K562 (cell line): ENCODE measurements at regions not wholly inside any gene's neighbourhood (a gene's known extent, or its start where the extent isn't known, plus 50 kb on each side); places are given as distances from the start of the nearest gene placed in this dataset.
A peak's percentile ranks its signal among the peaks of the same experiment; 100 is the strongest.

Experiments used
- ATAC-seq: fragments of 200-7000 bp; cut with Tn5 transposase; 3 replicates; pipeline ENCODE4 v1.9.1; 2020; ENCODE audit warnings: moderate library complexity
- BruUV-seq: library from RNA; stranded (reverse); fragments of 400-500 nt; replicated peaks from 2 replicates; lab custom pipeline; 2021; lab: Mats Ljungman, UMichigan
- CTCF ChIA-PET: fragments of 300-600 bp; formaldehyde crosslinking; extraction: SDS; loops from one replicate; lab custom pipeline; 2021; ENCODE audit warnings: low intra/inter-chr PET ratio; lab: Yijun Ruan, JAX
- POLR2A ChIA-PET: fragments of 300-600, 350-650 bp; sonication (Branson Sonifier 250); formaldehyde crosslinking; extraction: SDS; loops from one replicate; lab custom pipeline; 2021; ENCODE audit warnings: antibody characterized with exemption, inconsistent platforms; lab: Yijun Ruan, JAX
- DNase-seq, 4 experiments: peaks; one replicate each; pipeline versions ENCODE4 v3.0.0 to v3.0.0-alpha.2; 2011 to 2018; ENCODE audit warnings: low spot score in 3 of 4, mixed read lengths in 3 of 4; ENCODE audit errors: extremely low read depth in 1 of 4
- FAIRE-seq: peaks from 2 replicates; lab custom pipeline; 2011; peaks lifted over from hg19 to GRCh38; lab: Jason Lieb, UNC
- H2AFZ ChIP-seq: 2 replicates; pipeline ENCODE4 v1.6.0; 2011; ENCODE audit warnings: low read depth, low read length, control low read depth, inconsistent platforms
- H3K27ac ChIP-seq: fragments of 200-600 bp; 3 replicates; pipeline ENCODE4 v1.8.0; 2011; ENCODE audit warnings: low read depth, mild to moderate bottlenecking, control low read depth, inconsistent platforms, low read length, moderate library complexity, mixed read lengths; ENCODE audit errors: extremely low read depth
- H3K27me3 ChIP-seq, 2 experiments: fragments of 300-600 bp in 1 of 2; 2 replicates in 1 of 2; 3 replicates in 1 of 2; pipeline versions ENCODE4 v1.6.0 to v1.8.0; 2011; ENCODE audit warnings: inconsistent platforms in 2 of 2, low read length in 2 of 2, mild to moderate bottlenecking in 1 of 2, mixed read lengths in 1 of 2, moderate library complexity in 1 of 2; ENCODE audit not compliant: control insufficient read depth in 2 of 2, insufficient read depth in 2 of 2
- H3K36me3 ChIP-seq: fragments of 300-600 bp; 3 replicates; pipeline ENCODE4 v1.8.0; 2011; ENCODE audit warnings: mild to moderate bottlenecking, low read length, inconsistent platforms; ENCODE audit not compliant: control insufficient read depth, insufficient read depth
- H3K4me1 ChIP-seq, 2 experiments: fragments of 200-600 bp in 1 of 2; replicated peaks in 1 of 2; 2 replicates in 1 of 2; 3 replicates in 1 of 2; pipeline versions ENCODE4 v1.5.1 to v1.8.0; 2011; ENCODE audit warnings: inconsistent platforms in 2 of 2, low read length in 2 of 2, mild to moderate bottlenecking in 1 of 2, mixed read lengths in 1 of 2, moderate library complexity in 1 of 2; ENCODE audit not compliant: control insufficient read depth in 2 of 2, insufficient read depth in 2 of 2
- H3K4me2 ChIP-seq: 2 replicates; pipeline ENCODE4 v1.6.1; 2011; ENCODE audit warnings: low read length, control low read depth, inconsistent platforms, mixed read lengths; ENCODE audit not compliant: insufficient read depth
- H3K4me3 ChIP-seq: fragments of 200-600 bp; sonication (generic), shearing (Covaris generic); 2 replicates; pipeline ENCODE4 v1.5.1; 2016; ENCODE audit warnings: control low read depth, inconsistent platforms
- H3K79me2 ChIP-seq: fragments of 200-600 bp; 3 replicates; pipeline ENCODE4 v1.8.0; 2011; ENCODE audit warnings: low read length, inconsistent platforms; ENCODE audit not compliant: control insufficient read depth, insufficient read depth
- H3K9ac ChIP-seq, 2 experiments: 2 replicates each; pipeline versions ENCODE4 v1.6.0 to v1.6.1; 2011; ENCODE audit warnings: low read depth in 2 of 2, low read length in 2 of 2, control low read depth in 1 of 2, inconsistent platforms in 1 of 2, mild to moderate bottlenecking in 1 of 2, mixed read lengths in 1 of 2; ENCODE audit not compliant: insufficient read depth in 1 of 2
- H3K9me1 ChIP-seq: one replicate; pipeline ENCODE4 v1.6.0; 2011; ENCODE audit warnings: inconsistent platforms, mild to moderate bottlenecking, low read length, moderate library complexity; ENCODE audit not compliant: control insufficient read depth, insufficient read depth
- H3K9me3 ChIP-seq: replicated peaks from 2 replicates; pipeline ENCODE4 v1.5.1; 2011; ENCODE audit warnings: low read depth, low read length, inconsistent platforms; ENCODE audit not compliant: control insufficient read depth, insufficient read depth
- H4K20me1 ChIP-seq: replicated peaks from 2 replicates; pipeline ENCODE4 v1.6.1; 2011; ENCODE audit warnings: low read length, inconsistent platforms, mixed read lengths; ENCODE audit not compliant: control insufficient read depth, insufficient read depth
- FOSL1 ChIP-seq: fragments of 200-800 bp; sonication (Bioruptor generic); conservative IDR thresholded peaks from 2 replicates; pipeline ENCODE4 v1.6.1; 2016; ENCODE audit warnings: missing genetic modification characterization, missing compliant biosample characterization
- PHB2 ChIP-seq: fragments of 450-650 bp; IDR thresholded peaks from 2 replicates; pipeline ENCODE4 v1.6.1; 2017; ENCODE audit warnings: low read depth
- SMAD4 ChIP-seq: fragments of 250-450 bp; sonication (Bioruptor Pico); conservative IDR thresholded peaks from 2 replicates; pipeline ENCODE4 v1.8.0; 2021; ENCODE audit warnings: inconsistent platforms, mild to moderate bottlenecking, moderate library complexity
- TEAD1 ChIP-seq, 2 experiments: fragments of 450-650 bp in 1 of 2; sonication (generic) in 1 of 2; formaldehyde crosslinking; IDR thresholded peaks; 2 replicates each; pipeline versions ENCODE4 v1.4.0 to v1.8.0; 2020 to 2022; ENCODE audit warnings: mild to moderate bottlenecking in 2 of 2, missing genetic modification reagents in 1 of 2
- ZNF311 ChIP-seq: fragments of 250-450 bp; sonication (Bioruptor Pico); IDR thresholded peaks from 2 replicates; pipeline ENCODE4 v1.4.0; 2020; ENCODE audit warnings: mild to moderate bottlenecking, moderate library complexity
- ZNF316 ChIP-seq: fragments of 450-650 bp; IDR thresholded peaks from 2 replicates; pipeline ENCODE4 v1.6.1; 2016
- ZNF589 ChIP-seq: fragments of 200-800 bp; sonication (Bioruptor generic); IDR thresholded peaks from 2 replicates; pipeline ENCODE4 v1.6.1; 2016; ENCODE audit warnings: low read depth, missing genetic modification characterization, missing compliant biosample characterization
- WGBS: fragments of 100-300 bp; shearing (Covaris generic); methylation state at CpG from one replicate; pipeline ENCODE4 v1.1.6; 2016; ENCODE audit warnings: low coverage, mixed read lengths; ENCODE audit not compliant: insufficient coverage; ENCODE audit errors: missing lambda C conversion rate; 5-methylcytosine and 5-hydroxymethylcytosine counted together
- in situ Hi-C: fragments of 300-500 bp; cut with MboI; formaldehyde crosslinking; loops from 4 replicates; pipeline ENCODE4 v1.15.0; 2018; ENCODE audit warnings: inconsistent platforms, mixed read lengths
- intact Hi-C: fragments of 100-400 bp; cut with micrococcal nuclease; formaldehyde crosslinking; loops from 2 replicates; pipeline ENCODE4 v1.14.2; 2022
- TF ChIP-seq, protein P1 (sequence below): fragments of 450-650 bp; IDR thresholded peaks from 2 replicates; pipeline ENCODE4 v1.6.1; 2016
- TF ChIP-seq, protein P2 (sequence below): fragments of 450-650 bp; formaldehyde crosslinking; IDR thresholded peaks from 2 replicates; pipeline ENCODE4 v1.4.0; 2020; ENCODE audit warnings: mild to moderate bottlenecking, moderate library complexity
- TF ChIP-seq, protein P3 (sequence below): fragments of 450-650 bp; formaldehyde crosslinking; conservative IDR thresholded peaks from 2 replicates; pipeline ENCODE4 v1.4.0; 2022; ENCODE audit warnings: mild to moderate bottlenecking, missing genetic modification characterization
- TF ChIP-seq, protein P4 (sequence below), 2 experiments: IDR thresholded peaks in 1 of 2; conservative IDR thresholded peaks in 1 of 2; 2 replicates each; pipeline ENCODE4 v1.6.1; 2016; ENCODE audit warnings: low read depth in 2 of 2, mild to moderate bottlenecking in 1 of 2, missing compliant biosample characterization in 1 of 2, missing genetic modification characterization in 1 of 2, moderate library complexity in 1 of 2
- TF ChIP-seq, protein P5 (sequence below), 2 experiments: fragments of 450-650 bp in 1 of 2; sonication (generic) in 1 of 2; formaldehyde crosslinking in 1 of 2; IDR thresholded peaks in 1 of 2; conservative IDR thresholded peaks in 1 of 2; 2 replicates each; pipeline versions ENCODE4 v1.6.1 to v1.8.1; 2016 to 2023; ENCODE audit warnings: mild to moderate bottlenecking in 2 of 2, moderate library complexity in 2 of 2, inconsistent platforms in 1 of 2, missing genetic modification reagents in 1 of 2

DNA sequence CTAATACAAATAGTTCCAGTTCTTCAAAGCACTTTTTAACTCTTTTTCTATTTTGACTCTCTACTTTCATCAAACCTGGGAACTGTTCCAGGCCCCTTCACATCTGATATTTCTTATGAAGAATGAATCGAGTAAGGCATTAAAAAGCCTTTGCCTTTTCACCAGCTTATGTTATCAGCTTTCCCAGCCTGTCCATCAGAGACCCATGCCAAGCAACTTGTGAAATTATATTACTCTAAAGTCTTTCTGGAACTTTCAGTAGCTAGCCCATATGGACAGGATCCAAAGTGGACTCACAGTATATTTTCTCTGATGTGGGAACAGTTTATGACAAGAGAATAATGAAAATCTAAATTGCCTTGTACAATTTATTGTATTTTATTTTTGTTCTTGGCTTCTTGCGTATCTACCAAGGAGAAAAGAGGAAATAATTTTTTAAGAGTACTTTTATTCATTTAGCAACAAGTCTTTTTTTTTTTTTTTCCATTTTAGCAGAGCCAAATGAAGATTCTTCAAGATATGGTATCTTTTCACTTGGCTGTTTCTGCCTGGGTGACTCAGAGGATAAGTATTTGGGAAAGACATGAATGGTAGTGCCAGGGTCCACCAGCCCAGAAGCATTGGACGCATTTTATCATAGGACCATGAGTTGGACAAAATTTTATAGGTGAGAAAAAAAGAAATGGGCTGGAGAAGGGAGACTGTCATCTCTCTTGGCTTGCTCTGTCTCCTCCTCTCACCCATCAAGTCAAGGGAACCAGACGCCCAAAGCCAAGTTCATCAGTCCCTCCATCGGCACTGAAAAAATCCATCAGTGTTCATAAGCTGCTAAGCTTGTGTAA is 195.8 kb upstream of the NEBL start:
- Histone ChIP-seq H3K9me3 (no peaks in the 10 kb centered on the region), H3K9ac (no peak overlapping the region), H3K36me3 (no peaks in the 10 kb centered on the region; the same call in 2 of the 3 replicates), H3K4me1 (peaks cover 3 to 31% of the 10 kb centered on the region in 2 experiments; a peak in 4 of 5 replicates), H3K27ac (no peak overlapping the region), H3K79me2 (no peaks in the 10 kb centered on the region), H2AFZ (no peak overlapping the region), H3K4me2 (no peak overlapping the region), H3K9me1 (no peaks in the 10 kb centered on the region), H4K20me1 (no peaks in the 10 kb centered on the region), H3K27me3 (no peaks in the 10 kb centered on the region), H3K4me3 (no peak overlapping the region)
- ChIA-PET CTCF (no interaction called here), POLR2A (no interaction called here)
- WGBS: 61% methylated on average over 5 of the region's 5 CpGs
- ATAC-seq (no peak), FAIRE-seq (no peak), DNase-seq (no peak)
- in situ Hi-C loops: no loop called here
- BruUV-seq: no TSS peak
- intact Hi-C loops: no loop called here
- TF ChIP-seq SMAD4 (no peak), ZNF311 (CRISPR knock-in tag) (no peak), FOSL1 (tag) (peak; percentile 86), ZNF589 (CRISPR knock-in tag) (0 out of 2 replicates have a peak, but pooled peaks have one; percentile 37), TEAD1 (CRISPR knock-in tag; IDR thresholded peaks at IDR 0.05) (peak in 1 of 2 experiments; percentile 45; a peak in 1 of 4 replicates), PHB2 (no peak), ZNF316 (no peak)
- TF ChIP-seq, protein P1, sequence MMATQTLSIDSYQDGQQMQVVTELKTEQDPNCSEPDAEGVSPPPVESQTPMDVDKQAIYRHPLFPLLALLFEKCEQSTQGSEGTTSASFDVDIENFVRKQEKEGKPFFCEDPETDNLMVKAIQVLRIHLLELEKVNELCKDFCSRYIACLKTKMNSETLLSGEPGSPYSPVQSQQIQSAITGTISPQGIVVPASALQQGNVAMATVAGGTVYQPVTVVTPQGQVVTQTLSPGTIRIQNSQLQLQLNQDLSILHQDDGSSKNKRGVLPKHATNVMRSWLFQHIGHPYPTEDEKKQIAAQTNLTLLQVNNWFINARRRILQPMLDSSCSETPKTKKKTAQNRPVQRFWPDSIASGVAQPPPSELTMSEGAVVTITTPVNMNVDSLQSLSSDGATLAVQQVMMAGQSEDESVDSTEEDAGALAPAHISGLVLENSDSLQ: peak; percentile 18; the same call in 1 of the 2 replicates
- TF ChIP-seq, protein P2, sequence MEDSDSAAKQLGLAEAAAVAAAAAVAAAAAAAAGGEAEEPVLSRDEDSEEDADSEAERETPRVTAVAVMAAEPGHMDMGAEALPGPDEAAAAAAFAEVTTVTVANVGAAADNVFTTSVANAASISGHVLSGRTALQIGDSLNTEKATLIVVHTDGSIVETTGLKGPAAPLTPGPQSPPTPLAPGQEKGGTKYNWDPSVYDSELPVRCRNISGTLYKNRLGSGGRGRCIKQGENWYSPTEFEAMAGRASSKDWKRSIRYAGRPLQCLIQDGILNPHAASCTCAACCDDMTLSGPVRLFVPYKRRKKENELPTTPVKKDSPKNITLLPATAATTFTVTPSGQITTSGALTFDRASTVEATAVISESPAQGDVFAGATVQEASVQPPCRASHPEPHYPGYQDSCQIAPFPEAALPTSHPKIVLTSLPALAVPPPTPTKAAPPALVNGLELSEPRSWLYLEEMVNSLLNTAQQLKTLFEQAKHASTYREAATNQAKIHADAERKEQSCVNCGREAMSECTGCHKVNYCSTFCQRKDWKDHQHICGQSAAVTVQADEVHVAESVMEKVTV (CRISPR knock-in tag): no peak
- TF ChIP-seq, protein P3, sequence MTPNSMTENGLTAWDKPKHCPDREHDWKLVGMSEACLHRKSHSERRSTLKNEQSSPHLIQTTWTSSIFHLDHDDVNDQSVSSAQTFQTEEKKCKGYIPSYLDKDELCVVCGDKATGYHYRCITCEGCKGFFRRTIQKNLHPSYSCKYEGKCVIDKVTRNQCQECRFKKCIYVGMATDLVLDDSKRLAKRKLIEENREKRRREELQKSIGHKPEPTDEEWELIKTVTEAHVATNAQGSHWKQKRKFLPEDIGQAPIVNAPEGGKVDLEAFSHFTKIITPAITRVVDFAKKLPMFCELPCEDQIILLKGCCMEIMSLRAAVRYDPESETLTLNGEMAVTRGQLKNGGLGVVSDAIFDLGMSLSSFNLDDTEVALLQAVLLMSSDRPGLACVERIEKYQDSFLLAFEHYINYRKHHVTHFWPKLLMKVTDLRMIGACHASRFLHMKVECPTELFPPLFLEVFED (CRISPR knock-in tag): no peak
- TF ChIP-seq, protein P4, sequence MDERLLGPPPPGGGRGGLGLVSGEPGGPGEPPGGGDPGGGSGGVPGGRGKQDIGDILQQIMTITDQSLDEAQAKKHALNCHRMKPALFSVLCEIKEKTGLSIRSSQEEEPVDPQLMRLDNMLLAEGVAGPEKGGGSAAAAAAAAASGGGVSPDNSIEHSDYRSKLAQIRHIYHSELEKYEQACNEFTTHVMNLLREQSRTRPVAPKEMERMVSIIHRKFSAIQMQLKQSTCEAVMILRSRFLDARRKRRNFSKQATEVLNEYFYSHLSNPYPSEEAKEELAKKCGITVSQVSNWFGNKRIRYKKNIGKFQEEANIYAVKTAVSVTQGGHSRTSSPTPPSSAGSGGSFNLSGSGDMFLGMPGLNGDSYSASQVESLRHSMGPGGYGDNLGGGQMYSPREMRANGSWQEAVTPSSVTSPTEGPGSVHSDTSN (CRISPR knock-in tag; IDR thresholded peaks at IDR 0.05; ENCODE audit: low read depth): no peak
- TF ChIP-seq, protein P4 (tag; conservative IDR thresholded peaks at IDR 0.05; ENCODE audit: low read depth): peak; percentile 31; the same call in 1 of the 2 replicates
- TF ChIP-seq, protein P5, sequence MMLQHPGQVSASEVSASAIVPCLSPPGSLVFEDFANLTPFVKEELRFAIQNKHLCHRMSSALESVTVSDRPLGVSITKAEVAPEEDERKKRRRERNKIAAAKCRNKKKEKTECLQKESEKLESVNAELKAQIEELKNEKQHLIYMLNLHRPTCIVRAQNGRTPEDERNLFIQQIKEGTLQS (IDR thresholded peaks at IDR 0.05): peak; percentile 45; the same call in 1 of the 2 replicates
- TF ChIP-seq, protein P5 (CRISPR knock-in tag; conservative IDR thresholded peaks at IDR 0.05): no peak
